ENCODE measurements at regions not wholly inside any gene's neighbourhood (a gene's known extent, or its start where the extent isn't known, plus 50 kb on each side); places are given as distances from the start of the nearest gene placed in this dataset.

DNA sequence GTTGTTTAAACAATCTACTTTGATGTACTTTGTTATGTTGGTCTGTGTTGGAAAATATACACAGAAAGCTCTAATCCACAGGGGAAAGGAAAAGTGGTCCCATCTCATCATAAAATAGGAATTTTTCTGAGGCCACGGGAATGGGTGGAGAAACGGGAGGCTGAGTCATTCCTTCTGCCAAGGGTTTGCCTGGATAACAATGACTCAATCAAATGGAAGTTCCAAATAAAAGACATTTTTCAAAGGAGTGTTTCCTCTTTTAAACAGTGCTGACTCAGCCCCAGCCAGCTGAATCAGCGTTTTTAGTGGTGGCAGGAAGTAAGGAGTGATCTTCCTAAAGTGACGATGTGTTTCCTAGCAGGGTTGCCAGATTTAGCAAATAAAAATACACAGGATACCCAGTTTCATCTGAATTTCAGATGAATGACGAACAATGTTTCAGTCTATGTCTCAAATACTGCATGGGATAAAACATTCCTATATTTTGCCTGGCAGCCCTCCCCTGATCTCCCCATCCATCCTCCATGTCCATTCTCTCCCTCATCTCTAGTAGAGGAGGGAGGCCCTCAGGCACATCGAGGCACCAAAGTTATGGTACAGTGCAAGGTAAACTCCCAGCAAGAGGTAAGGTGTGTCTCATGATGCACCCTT, 345.4 kb upstream of the GATB start:
- H3K27me3 ChIP-seq (replicated peaks; ENCODE audit: insufficient read depth) = no peaks in the 10 kb centered on the region
- intact Hi-C loops (cut with DNase I) = no loop called here
- no peak for DNase-seq (ENCODE audit: low spot score)
- no peak for TF ChIP-seq POLR2AphosphoS5 (IDR thresholded peaks at IDR 0.05)
- TF ChIP-seq POLR2A (IDR thresholded peaks at IDR 0.05) = no peak
- no peak for TF ChIP-seq CTCF (IDR thresholded peaks at IDR 0.05)
- no peak overlapping the region for H3K4me3 ChIP-seq
- no peaks in the 10 kb centered on the region for H3K4me1 ChIP-seq (replicated peaks)
- 32% methylated on average over 6 of the region's 6 CpGs for WGBS
- H3K27ac ChIP-seq = no peak overlapping the region
- no peaks in the 10 kb centered on the region for H3K9me3 ChIP-seq
- H3K36me3 ChIP-seq = no peaks in the 10 kb centered on the region

DNA sequence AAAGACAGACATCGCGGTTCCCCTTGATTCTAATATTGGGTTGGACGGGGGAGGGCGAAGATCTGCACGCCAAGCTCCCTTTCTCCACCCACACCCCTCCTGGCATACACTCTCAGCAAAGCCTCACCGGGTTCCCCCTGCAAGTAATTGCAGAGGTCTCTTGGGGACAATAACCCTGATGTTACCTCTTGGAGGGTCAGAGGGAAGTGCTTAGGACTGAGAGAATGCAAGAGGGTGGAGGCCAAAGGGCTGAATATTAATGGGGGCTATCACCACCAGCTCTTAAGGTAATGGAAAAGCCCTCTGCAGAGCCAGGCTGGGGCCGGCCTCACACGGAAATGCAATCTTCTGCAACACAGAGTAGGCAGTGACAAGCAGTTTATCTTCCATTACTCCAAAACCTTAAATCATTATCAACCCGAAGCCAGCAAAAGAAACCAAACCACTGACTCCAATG, 344.1 kb upstream of the GATB start:
- DNase-seq (ENCODE audit: low spot score) = no peak
- intact Hi-C loops (cut with DNase I) = no loop called here
- Histone ChIP-seq H3K36me3 (no peaks in the 10 kb centered on the region), H3K4me1 (replicated peaks) (no peaks in the 10 kb centered on the region), H3K27ac (no peak overlapping the region), H3K27me3 (replicated peaks; ENCODE audit: insufficient read depth) (no peaks in the 10 kb centered on the region), H3K4me3 (no peak overlapping the region), H3K9me3 (no peaks in the 10 kb centered on the region)
- 65% methylated on average over 9 of the region's 9 CpGs for WGBS
- no peak for TF ChIP-seq CTCF (IDR thresholded peaks at IDR 0.05)
- no peak for TF ChIP-seq POLR2AphosphoS5 (IDR thresholded peaks at IDR 0.05)
- no peak for TF ChIP-seq POLR2A (IDR thresholded peaks at IDR 0.05)

GRCh38 chr4:152104356-152104755, 343.5 kb upstream of the GATB start:
- Histone ChIP-seq H3K27ac (no peak overlapping the region), H3K9me3 (no peaks in the 10 kb centered on the region), H3K27me3 (replicated peaks; ENCODE audit: insufficient read depth) (no peaks in the 10 kb centered on the region), H3K4me1 (replicated peaks) (no peaks in the 10 kb centered on the region), H3K36me3 (no peaks in the 10 kb centered on the region), H3K4me3 (no peak overlapping the region)
- TF ChIP-seq CTCF (IDR thresholded peaks at IDR 0.05) = no peak
- no peak for TF ChIP-seq POLR2AphosphoS5 (IDR thresholded peaks at IDR 0.05)
- no peak for TF ChIP-seq POLR2A (IDR thresholded peaks at IDR 0.05)
- intact Hi-C loops (cut with DNase I) = no loop called here
- no peak for DNase-seq (ENCODE audit: low spot score)
- WGBS = 86% methylated on average over 8 of the region's 8 CpGs

DNA sequence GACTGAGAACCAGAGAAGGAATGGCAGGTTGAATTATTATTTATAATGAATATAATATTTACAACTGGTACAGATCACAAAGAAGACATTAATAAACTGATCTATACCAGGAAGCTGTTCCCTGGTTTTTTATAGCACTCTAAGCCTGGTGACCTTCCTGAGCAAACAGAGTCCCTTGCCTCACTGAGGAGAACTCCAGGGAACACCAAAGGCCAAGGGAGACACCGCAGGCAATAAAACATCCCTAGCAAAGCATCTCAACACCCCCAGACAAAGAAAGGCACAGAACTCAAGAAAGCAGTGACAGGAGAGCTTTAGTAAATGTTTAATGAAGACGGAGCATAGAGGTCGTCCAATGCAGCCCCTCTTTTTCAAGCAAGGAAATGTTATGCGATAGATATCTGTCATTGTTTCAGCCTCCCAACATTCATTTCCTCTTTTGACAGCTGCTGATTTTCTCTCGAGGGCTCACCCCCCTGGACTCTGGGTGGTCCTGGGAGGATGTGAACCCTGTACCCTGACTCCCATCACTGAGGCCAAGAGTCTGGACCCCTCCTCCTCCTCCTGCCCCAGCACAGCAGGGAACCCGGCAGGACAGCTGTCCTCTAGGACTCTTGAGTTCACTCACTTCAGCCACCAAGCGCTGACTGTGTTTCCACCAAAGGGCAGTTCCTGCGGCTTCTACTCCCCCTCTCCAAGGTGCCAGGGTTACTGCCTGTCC, 342.5 kb upstream of the GATB start:
- Histone ChIP-seq H3K27me3 (replicated peaks; ENCODE audit: insufficient read depth) (no peaks in the 10 kb centered on the region), H3K4me1 (replicated peaks) (no peaks in the 10 kb centered on the region), H3K36me3 (no peaks in the 10 kb centered on the region), H3K9me3 (no peaks in the 10 kb centered on the region), H3K4me3 (no peak overlapping the region), H3K27ac (no peak overlapping the region)
- 71% methylated on average over 8 of the region's 8 CpGs for WGBS
- TF ChIP-seq POLR2A (IDR thresholded peaks at IDR 0.05) = no peak
- TF ChIP-seq POLR2AphosphoS5 (IDR thresholded peaks at IDR 0.05) = no peak
- TF ChIP-seq CTCF (IDR thresholded peaks at IDR 0.05) = no peak
- intact Hi-C loops (cut with DNase I) = no loop called here
- no peak for DNase-seq (ENCODE audit: low spot score)
